DMS79 (cell line): ENCODE measurements at regions not wholly inside any gene's neighbourhood (a gene's known extent, or its start where the extent isn't known, plus 50 kb on each side); places are given as distances from the start of the nearest gene placed in this dataset.

ENCODE experiments used
- DNase-seq: peaks from one replicate; lab custom pipeline; 2025; lab: John Stamatoyannopoulos, UW

DNA sequence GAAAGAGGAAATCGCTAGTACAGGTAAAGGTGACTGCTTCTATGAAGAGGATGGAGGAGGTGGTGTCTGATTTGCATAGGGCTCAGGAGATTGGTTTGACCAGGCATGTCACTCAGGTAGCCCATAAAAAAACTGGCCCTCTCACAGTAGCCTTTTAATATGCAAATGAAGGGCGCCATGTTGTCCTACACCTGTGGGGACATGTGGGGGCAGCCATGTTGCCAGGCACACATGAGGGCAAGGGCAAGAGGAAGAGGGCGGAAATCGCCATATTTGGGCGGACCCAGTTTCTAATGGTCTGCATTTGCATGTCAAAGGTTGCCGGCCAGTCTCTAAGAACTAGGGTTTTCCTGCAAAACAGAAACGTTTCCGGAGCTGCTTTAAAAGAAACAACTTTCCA is 1330.6 kb downstream of the DSC3 start:
- no peak for DNase-seq

DNA sequence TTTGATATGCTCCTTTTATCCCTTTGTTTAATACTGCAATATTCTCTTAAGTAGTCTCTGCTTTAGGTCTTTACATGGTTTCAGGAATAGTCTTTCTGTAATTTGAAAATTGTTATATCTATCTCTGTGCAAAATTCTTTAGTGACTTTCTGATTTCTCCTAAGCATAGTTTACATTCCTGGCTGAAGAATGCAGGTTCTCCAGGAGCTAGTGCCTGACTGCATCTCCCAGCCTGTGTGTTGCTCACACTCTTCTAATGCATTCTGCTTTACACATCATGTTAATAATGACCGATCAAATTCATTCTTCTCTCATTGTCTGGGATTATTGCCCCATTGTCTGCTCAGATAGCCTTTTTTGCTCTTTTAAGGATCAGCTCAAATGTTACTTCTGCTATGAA is 1349.2 kb downstream of the DSC3 start:
- DNase-seq, result no peak

DNA sequence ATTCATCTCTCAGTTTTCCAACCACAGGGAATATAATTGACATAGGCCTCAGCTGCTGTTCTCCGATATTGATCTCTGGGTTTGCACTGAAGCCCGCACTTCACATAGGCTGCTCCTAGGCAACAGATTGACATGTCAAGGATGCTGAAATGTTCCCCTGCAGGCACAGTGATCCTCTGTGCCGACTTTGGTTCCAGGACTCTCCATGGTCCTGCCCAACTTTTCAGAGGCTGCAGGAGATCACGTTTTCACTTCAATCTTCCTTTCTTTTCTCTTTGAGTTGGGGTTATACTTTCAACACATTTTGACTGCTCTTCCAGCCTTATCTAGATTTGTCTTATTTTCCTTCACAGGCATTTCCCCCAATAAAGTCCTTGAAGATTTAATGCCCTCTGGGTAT is 1361.0 kb downstream of the DSC3 start:
- DNase-seq, result no peak

DNA sequence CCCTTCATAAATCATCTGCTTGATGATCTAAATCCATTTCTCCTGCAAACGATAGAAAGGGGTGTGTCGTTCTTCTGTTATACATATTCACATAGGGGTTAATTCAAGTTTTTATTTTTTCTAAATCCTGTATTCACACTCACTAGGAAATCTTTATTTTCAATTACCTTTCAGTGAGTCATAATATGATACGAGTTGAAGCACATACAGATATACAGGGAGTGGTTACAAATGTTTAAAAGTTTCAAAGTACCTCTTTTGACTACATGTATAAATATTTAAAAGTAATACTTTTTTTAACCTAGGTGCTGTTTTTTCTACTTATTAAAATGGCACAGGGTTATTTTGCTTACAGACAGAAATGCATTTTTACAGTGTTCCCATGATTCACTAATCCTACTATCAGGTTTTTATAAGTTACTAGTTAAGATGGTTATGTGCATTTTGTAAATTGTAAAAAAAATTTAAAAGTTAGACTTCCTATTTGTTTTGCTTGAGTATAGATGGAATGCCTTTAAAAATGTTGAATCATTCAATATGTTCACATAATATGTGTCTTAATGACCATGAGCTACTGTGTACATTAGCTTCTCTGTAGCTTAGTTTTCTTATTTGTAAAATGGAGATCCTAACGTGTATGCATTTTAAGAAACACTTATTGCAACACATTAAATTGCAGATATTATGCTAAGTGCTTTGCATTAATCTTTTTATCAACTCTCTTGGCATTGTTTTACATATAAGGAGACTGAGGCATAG is 1378.1 kb downstream of the DSC3 start:
- no peak for DNase-seq

DNA sequence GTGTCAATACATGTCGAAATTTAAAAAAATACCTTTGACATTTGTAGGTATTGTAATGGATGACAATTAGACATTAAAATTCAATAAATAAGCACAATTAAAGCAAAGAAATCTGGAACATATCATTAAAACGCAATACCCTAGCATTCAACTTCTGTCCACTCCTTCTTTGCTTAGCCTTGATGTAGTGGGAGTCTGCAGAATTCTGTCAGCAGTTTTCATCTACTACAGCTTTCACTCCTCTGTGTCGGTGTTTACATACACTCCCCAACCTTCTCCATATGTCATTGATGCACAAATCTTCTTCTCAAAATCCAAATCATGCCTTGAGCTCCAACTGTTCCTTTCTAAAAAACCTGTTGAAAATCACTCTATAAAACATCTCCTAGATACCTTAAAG is 1380.6 kb downstream of the DSC3 start:
- no peak for DNase-seq

DNA sequence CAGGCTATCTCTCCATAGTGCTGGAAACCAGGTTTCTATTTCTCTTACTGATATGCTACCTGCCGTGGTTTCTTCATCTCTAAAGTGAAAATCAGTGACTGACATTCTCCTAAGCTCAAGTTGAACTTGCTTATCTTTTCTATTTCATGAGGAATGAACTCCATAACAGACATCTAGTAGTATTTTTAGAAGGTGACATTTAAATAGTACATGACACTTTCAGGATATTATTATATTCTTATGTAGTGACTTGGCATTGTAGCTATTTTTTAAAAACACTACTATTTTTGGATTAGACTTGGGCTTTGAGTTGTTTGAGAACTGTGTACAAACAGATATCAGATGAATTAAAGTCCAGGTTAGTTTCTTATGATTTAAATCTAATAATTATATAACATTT is 1381.8 kb downstream of the DSC3 start:
- no peak for DNase-seq

DNA sequence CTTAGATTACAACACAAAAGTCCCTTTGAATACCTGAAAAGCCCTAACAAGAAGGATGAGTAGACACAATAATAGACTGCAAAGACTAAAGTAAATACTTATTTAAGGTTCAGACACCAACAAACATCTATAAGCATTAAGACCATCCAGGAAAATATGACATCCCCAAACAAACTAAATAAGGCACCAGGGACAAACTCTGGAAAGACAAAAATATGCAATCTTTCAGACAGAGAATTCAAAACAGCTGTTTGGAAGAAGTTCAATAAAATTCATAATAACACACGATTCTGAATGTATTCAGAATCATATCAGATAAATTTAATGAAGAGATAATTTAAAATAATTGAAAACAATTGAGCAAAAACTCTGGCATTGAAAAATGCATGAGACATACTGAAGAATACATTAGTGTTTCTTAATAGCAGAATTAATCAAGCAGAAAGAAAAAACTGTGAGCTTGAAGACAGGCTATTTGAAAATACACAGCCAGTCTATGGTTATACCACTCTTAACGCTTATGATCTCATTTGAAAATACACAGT is 1388.8 kb downstream of the DSC3 start:
- no peak for DNase-seq

DNA sequence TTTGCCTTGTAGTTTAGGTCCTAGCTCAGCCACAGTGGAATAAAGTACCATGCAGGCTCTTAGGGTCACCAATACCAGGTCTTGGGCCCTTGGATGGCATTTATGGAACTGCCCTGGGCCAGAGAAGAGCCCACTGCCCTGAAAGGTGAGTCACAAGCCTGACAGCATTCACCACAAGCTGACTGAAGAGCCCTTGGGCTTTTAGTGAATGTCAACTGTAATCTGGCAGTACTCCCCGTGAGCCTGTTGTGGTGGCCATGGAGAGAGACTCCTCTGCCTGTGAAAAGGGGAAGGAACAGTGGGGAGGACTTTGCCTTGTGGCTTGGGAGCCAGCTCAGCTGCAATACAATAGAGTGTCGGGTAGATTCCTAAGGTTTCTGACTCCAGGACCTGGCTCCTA is 1389.7 kb downstream of the DSC3 start:
- DNase-seq, result no peak

DNA sequence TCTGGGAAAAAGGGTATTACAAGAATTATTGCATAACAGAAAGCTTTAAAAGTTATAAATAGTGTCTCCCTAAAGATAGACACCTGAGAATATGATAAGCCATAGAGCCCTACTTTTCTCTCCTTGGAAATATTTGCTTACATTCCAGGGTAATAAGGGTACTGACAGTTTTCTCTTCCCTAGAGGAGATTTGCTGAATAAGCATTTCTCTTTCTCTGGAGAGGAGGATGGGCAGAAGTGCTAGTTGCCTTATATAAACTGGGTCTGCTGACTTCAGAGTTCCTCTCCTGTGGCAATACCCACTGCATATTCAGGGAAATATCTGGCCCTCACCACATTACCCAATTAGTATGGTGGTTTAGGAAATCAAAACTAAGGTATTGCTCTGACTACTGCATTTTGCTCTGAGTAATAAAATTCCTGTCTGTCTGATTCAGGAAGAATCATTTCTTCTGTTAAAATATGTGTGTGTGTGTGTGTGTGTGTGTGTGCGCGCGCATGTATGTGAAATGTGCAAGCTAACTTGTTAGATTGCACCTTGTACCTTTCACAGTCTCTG is 1391.3 kb downstream of the DSC3 start:
- no peak for DNase-seq

DNA sequence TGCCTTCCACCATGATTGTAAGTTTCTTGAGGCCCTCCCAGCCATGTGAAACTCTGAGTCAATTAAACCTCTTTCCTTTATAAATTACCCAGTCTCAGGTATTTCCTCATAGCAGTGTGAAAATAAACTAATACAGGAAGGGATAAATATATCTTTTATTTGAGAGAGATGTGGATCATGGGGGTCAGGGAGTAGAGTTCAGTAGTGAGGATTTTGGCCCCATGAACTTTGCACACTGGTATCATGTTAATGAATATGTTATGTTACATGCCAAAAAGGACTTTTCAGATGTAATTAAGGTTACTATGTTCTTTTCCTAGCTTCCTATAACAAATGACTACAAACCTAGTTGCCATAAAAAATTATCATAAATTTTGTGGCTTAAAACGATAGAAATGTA is 1393.7 kb downstream of the DSC3 start:
- DNase-seq, result no peak

DNA sequence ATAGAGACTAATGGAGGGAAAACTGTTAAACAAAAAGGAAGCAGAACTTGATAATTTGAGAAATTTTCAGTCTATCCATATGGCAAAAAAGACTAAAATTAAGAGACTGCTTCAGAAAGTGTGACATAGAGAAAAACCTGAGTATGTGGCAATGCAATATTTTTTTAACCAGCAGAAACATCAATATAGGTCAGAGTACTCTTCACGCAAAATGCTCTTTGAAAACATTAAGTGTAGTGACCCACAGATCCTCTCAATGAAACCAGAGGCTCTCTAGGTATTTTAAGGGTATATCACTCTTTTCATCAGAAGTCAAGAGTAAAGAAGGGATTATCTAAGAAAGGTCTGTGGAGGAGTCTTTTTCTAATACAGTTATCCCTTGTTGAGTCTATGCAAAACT is 1394.8 kb downstream of the DSC3 start:
- DNase-seq, result no peak

DNA sequence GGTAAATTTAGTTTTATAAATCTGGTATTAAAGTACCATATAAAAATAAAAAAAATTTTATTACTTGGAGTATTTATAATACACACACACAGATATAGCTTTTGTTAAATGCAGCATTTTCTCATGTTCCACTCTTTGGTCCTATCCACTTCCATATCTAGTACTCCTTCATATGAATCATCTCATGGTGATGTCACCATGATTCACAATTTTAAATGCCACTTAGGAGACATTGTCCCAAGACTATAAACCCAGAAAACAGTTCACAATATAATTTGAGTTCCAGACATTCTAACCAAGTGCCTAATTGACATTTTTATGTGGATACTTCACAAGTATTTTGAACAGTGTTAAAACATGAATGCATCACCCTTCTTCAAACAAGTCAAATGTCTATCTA is 1398.3 kb downstream of the DSC3 start:
- DNase-seq, result no peak

DNA sequence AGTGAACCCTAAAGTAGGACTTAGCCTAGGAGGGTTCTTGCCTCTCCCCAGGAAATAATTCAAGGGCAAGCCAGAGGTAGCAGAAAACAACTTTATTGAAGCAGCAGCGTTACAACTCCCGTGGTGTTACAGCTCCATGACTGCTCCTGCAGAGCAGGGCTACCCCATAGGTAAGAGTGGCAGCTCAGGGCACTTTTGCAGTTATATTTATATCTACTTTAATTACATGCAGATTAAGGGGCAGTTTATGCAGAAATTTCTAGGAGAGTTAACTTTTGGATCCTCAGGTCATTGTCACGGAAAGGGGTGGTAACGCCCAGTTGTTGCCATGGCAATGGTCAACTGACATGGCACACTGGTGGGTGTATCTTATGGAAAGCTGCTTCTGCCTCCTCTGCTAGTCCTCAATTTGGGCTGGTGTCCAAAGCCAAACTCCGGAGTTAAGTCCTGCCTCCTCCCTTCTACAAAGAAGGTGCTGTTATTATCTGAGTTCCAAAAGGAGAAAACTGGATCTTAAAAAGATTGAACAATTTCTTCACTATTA is 1413.0 kb downstream of the DSC3 start:
- DNase-seq, result no peak

DNA sequence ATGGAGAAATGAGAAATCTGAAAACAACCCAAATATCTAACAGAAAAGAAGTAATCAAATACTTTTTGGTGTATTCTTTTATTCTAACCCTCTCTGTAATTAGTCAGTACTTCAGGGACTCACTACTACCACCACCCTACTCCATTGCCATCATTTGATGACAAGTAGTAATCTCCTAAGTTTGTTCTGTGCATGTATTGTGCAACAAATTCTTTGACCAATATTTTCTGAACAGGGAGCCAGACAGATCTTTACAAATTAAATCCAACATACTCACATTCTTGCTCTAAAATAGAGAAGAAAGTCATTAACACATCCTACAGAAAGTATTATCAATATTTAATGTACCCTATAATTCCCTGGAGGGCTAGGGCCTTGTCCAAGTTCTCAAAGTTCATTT is 1416.4 kb downstream of the DSC3 start:
- no peak for DNase-seq

DNA sequence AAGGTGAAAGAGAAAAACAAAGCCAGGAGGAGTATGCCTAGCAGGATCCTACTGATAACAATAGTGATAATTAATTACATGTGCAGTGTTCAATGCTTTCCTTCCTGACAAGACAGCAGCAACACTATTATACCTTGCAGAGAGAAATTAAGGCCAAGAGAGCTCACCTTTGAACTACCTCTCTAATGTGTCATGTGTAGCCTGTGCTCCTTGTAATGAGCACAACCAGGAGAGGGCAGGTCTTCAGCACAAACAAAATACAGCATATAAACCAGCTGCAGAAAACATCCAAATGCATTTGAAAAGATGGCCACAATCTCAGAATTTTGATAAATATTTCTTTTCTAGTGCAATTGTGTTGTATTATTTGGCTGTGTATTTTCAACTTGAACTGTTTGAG is 1425.7 kb downstream of the DSC3 start:
- DNase-seq, result no peak

DNA sequence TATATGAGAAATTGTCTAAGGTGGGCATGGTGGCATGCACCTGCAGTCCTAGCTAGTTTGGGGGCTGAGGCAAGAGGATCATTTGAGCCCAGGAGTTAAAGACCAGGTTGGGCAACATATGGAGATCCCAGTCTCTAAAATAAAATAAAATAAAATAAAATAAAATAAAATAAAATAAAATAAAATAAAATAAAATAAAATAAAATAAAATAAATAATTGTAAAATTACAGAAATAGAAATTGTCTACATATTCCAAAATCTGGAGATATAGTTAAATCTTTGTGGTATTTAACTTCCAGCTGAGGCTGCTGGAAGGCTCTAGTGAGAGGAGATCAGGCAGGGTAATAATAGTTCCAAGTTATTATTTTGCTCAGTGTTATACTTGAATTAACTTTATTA is 1432.1 kb upstream of the CDH2 start:
- no peak for DNase-seq

DNA sequence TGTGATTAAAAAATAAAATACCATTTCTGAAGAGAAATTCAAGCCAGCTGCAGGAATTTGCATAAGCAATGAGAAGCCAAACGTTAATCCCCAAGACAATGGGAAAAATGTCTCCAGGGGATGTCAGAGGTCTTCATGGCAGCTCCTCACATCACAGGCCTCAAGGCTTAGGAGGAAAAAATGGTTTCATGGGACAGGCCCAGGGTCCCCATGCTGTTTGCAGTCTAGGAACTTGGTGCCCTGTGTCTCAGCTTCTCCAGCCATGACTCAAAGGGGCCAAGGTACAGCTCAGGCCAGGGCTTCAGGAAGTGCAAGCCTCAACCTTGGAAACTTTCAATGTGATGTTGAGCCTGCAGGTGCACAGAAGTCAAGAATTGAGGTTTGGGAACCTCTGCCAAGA is 1428.4 kb upstream of the CDH2 start:
- no peak for DNase-seq

DNA sequence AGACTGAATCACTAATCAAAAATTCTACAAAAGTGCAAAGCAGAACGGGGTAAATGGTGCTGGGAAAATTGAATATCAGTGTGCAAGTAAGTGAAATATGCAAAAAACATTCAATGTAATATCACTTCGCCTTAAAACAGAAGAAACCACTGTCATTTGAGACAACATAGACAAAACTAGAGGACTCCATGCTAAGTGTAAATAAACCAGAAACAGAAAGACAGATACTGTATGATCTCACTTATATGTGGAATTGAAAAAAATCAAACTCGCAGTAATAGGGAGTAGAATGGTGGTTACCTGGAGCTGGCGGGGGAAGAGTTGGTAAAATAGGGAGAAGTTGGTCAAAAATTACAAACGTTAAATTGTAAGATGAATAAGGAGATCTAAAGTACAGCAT is 1420.0 kb upstream of the CDH2 start:
- DNase-seq, result no peak

DNA sequence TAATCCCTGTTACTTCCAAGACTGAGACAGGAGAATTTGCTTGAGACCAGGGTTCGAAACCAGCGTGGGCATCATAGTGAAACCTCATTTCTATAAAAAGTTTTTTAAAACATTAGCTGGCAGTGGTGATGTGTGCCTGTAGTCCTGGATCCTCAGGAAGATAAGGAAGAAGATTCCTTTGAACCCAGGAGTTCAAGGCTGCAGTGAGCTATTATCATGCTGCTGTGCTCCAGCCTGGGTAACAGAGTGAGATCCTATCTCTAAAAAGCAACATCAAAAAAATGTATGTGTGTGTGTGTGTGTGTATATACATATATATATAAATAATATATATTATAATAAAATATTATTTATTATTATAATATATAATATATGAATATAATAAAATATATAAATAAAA is 1417.6 kb upstream of the CDH2 start:
- DNase-seq, result no peak

DNA sequence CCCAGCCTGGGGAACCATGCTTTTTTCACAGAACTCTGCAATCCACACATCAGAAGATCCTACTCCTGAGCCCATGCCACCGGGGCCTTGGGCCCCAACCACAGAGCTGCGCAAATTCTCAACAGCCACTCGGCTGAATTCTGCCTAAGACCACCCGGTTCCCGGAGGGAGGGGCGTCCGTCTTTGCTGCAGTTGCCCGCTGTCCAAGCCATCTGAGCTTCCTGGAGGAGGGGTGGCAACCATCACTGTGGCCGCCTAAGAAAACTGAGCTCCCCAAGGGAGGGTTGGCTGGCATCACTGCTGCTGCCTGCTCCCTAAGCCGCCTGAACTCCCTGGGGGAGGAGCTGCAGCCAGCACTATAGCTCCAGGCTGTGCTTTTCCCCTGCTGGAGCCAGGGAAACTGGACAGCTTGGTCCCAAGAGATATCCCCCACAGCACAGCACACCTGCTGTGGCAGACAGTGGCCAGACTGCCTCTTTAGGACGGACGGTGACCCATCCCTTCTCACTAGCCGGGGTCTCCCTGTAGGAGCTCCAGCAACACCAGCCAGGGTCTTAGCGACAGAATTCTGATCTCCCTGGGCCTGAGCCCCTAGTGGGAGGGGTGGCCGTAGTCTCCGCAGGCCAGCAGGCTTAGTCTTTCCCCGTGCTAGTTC is 1411.6 kb upstream of the CDH2 start:
- no peak for DNase-seq

DNA sequence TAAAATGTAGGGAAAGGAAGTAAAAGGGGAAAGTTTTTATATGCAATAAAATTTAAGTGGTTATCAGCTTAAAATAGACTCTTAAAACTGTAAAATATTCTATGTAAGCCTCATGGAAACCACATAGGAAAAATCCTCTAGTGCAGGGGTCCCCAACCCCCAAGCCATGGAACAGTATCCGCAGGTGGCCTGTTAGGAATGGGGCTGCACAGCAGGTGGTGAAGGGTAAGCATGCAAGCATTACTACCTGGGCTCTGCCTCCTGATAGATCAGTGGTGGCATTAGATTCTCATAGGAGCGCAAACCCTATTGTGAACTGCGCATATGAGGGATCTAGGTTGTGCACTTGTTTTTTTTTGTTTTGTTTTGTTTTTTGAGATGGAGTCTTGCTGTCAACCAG is 1409.3 kb upstream of the CDH2 start:
- DNase-seq, result no peak

DNA sequence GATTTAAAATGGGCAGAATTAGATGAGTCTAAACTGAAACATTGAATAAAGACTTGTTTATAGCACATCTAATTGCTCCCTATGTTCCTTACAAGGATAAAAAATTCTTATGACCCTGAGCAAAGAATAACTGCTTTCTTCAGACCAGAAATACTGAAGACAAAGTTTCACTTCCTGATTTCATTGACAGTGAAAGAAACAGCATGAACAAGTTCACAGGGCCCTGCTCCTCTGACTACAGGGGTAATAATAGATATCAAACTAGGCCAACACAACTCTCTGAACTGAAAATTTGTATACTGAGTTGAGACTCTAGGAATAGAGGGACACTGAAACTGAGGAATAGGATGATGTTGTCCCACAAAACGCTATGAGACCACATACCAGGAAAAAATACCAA is 1383.3 kb upstream of the CDH2 start:
- DNase-seq, result no peak

DNA sequence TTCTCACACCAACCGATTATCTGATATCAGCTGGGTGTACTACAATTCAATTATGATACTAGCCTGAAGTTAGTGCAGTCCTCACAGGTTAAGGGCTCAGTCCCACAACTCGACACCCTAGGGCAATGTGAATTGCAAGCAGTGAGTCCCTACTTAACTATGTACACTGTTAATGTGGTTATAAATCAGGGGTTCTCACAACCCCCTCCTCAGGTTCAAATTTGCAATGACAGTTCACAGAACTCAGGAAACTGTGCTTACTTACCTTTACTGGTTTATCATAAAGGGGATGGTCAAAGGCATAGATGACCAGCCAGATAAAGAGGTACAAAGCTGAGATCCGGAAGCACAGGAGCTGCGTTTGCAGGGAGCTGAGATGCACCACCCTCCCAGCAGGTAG is 1379.1 kb upstream of the CDH2 start:
- DNase-seq, result no peak
